OCI-LY1 (cell line): ENCODE measurements at regions not wholly inside any gene's neighbourhood (a gene's known extent, or its start where the extent isn't known, plus 50 kb on each side); places are given as distances from the start of the nearest gene placed in this dataset.

Source experiments
- CTCF ChIP-seq: fragments of 200-600 bp; sonication (generic), shearing (Covaris generic); IDR thresholded peaks from 2 replicates; pipeline ENCODE4 v1.5.1; 2017; ENCODE audit warnings: mild to moderate bottlenecking, antibody characterized with exemption, low read length, moderate library complexity, mixed read lengths
- EZH2 ChIP-seq: fragments of 200-600 bp; sonication (generic), shearing (Covaris generic); IDR thresholded peaks from 2 replicates; pipeline ENCODE4 v1.8.0; 2017; ENCODE audit warnings: borderline replicate concordance, mixed run types, mild to moderate bottlenecking, antibody characterized with exemption, low read length, moderate library complexity, mixed read lengths

- no peak for TF ChIP-seq CTCF
- no peak for TF ChIP-seq EZH2
Observed at GRCh38 chr5:121088341-121088740, 624.2 kb downstream of the PRR16 start.
